ENCODE measurements at regions not wholly inside any gene's neighbourhood (a gene's known extent, or its start where the extent isn't known, plus 50 kb on each side); places are given as distances from the start of the nearest gene placed in this dataset.

DNA sequence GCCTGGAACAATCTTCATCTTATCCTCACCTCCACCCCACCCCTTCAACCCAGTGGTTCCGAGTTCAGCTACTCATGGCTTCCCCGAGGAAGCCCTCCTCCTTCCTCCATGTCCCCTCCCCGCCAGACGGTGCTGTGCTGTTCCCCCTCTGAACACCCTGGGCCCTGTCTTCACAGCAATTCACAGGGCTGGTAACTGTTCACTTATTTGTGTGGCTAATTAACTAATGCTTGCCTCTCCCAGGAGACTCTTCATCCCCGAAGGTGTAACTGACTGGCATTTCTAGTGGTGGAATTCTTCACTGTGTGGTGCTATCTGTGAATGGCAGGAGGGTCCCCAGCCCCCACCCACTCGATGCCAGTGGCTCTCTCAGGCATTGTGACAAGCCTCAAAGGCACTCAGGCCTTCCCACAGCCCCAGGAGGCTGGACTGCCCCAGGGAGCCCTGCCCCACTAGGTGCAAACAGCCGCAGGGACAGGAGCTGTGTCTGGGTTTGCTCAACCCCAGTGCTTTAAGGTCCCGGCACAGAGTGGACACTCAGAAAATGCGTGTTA lies 133.7 kb upstream of the ID2 start:
- Histone ChIP-seq H3K4me3 (ENCODE audit: low read length) (no peak overlapping the region), H3K27me3 (ENCODE audit: control insufficient read depth, insufficient read depth, low read length, poor library complexity, severe bottlenecking) (no peaks in the 10 kb centered on the region), H3K27ac (ENCODE audit: low read depth, low read length) (no peak overlapping the region), H3K36me3 (ENCODE audit: control insufficient read depth, insufficient read depth, low read length) (no peaks in the 10 kb centered on the region), H3K9me3 (ENCODE audit: control insufficient read depth, low read length) (no peaks in the 10 kb centered on the region), H3K9ac (ENCODE audit: extremely low read depth, low read length, poor library complexity, severe bottlenecking) (no peak overlapping the region), H3K4me1 (ENCODE audit: control insufficient read depth, insufficient read depth, low read length) (no peaks in the 10 kb centered on the region)
- TF ChIP-seq, protein P1, sequence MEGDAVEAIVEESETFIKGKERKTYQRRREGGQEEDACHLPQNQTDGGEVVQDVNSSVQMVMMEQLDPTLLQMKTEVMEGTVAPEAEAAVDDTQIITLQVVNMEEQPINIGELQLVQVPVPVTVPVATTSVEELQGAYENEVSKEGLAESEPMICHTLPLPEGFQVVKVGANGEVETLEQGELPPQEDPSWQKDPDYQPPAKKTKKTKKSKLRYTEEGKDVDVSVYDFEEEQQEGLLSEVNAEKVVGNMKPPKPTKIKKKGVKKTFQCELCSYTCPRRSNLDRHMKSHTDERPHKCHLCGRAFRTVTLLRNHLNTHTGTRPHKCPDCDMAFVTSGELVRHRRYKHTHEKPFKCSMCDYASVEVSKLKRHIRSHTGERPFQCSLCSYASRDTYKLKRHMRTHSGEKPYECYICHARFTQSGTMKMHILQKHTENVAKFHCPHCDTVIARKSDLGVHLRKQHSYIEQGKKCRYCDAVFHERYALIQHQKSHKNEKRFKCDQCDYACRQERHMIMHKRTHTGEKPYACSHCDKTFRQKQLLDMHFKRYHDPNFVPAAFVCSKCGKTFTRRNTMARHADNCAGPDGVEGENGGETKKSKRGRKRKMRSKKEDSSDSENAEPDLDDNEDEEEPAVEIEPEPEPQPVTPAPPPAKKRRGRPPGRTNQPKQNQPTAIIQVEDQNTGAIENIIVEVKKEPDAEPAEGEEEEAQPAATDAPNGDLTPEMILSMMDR (conservative IDR thresholded peaks at IDR 0.05) = no peak
- DNase-seq = peak; percentile 46
- 90 to 97% methylated on average over 8 to 9 of the region's 9 CpGs for WGBS, 2 experiments (ENCODE audit: insufficient coverage in 1 of 2, insufficient read length in 1 of 2)
- H3K27me3 Mint-ChIP-seq (ENCODE audit: insufficient read depth) = peaks cover 3% of the 10 kb centered on the region
- H3K4me1 Mint-ChIP-seq = peaks cover 7% of the 10 kb centered on the region
- no peak overlapping the region for H3K27ac Mint-ChIP-seq
- H3K9me3 Mint-ChIP-seq = no peaks in the 10 kb centered on the region
- H3K4me3 Mint-ChIP-seq = no peak overlapping the region
- no peaks in the 10 kb centered on the region for H3K36me3 Mint-ChIP-seq (ENCODE audit: low read depth)

GRCh38 chr2:8548619-8549150 lies 133.2 kb upstream of the ID2 start:
- H3K27me3 ChIP-seq (ENCODE audit: control insufficient read depth, insufficient read depth, low read length, poor library complexity, severe bottlenecking) = no peaks in the 10 kb centered on the region
- no peaks in the 10 kb centered on the region for H3K9me3 ChIP-seq (ENCODE audit: control insufficient read depth, low read length)
- Mint-ChIP-seq H3K9me3 (no peaks in the 10 kb centered on the region), H3K27me3 (ENCODE audit: insufficient read depth) (peaks cover 3% of the 10 kb centered on the region), H3K4me1 (peaks cover 7% of the 10 kb centered on the region), H3K36me3 (ENCODE audit: low read depth) (no peaks in the 10 kb centered on the region), H3K4me3 (no peak overlapping the region), H3K27ac (no peak overlapping the region)
- H3K27ac ChIP-seq (ENCODE audit: low read depth, low read length) = no peak overlapping the region
- no peaks in the 10 kb centered on the region for H3K4me1 ChIP-seq (ENCODE audit: control insufficient read depth, insufficient read depth, low read length)
- 87 to 93% methylated on average over 4 to 6 of the region's 6 CpGs for WGBS, 2 experiments (ENCODE audit: insufficient coverage in 1 of 2, insufficient read length in 1 of 2)
- H3K4me3 ChIP-seq (ENCODE audit: low read length) = no peak overlapping the region
- no peak for DNase-seq
- no peaks in the 10 kb centered on the region for H3K36me3 ChIP-seq (ENCODE audit: control insufficient read depth, insufficient read depth, low read length)
- H3K9ac ChIP-seq (ENCODE audit: extremely low read depth, low read length, poor library complexity, severe bottlenecking) = no peak overlapping the region
- TF ChIP-seq, protein P1 (conservative IDR thresholded peaks at IDR 0.05) = peak; percentile 56

- no peaks in the 10 kb centered on the region for H3K9me3 Mint-ChIP-seq
These were observed 132.5 kb upstream of the ID2 start for GRCh38 chr2:8549273-8549922.

More at GRCh38 chr2:8549273-8549922, 132.5 kb upstream of the ID2 start:
- Histone ChIP-seq H3K27me3 (ENCODE audit: control insufficient read depth, insufficient read depth, low read length, poor library complexity, severe bottlenecking) (no peaks in the 10 kb centered on the region), H3K4me1 (ENCODE audit: control insufficient read depth, insufficient read depth, low read length) (no peaks in the 10 kb centered on the region), H3K9me3 (ENCODE audit: control insufficient read depth, low read length) (no peaks in the 10 kb centered on the region), H3K36me3 (ENCODE audit: control insufficient read depth, insufficient read depth, low read length) (no peaks in the 10 kb centered on the region), H3K4me3 (ENCODE audit: low read length) (no peak overlapping the region), H3K9ac (ENCODE audit: extremely low read depth, low read length, poor library complexity, severe bottlenecking) (no peak overlapping the region), H3K27ac (ENCODE audit: low read depth, low read length) (no peak overlapping the region)
- 88 to 92% methylated on average over 6 to 11 of the region's 11 CpGs for WGBS, 2 experiments (ENCODE audit: insufficient coverage in 1 of 2, insufficient read length in 1 of 2)
- TF ChIP-seq, protein P1 (conservative IDR thresholded peaks at IDR 0.05) = no peak
- Mint-ChIP-seq H3K36me3 (ENCODE audit: low read depth) (no peaks in the 10 kb centered on the region), H3K4me3 (no peak overlapping the region), H3K4me1 (peaks cover 7% of the 10 kb centered on the region), H3K27ac (no peak overlapping the region), H3K27me3 (ENCODE audit: insufficient read depth) (peaks cover 3% of the 10 kb centered on the region)
- peak; percentile 32 for DNase-seq

All from endodermal cell (in vitro differentiated cells).